CD8-positive, alpha-beta memory T cell (primary cell): ENCODE measurements at regions not wholly inside any gene's neighbourhood (a gene's known extent, or its start where the extent isn't known, plus 50 kb on each side); places are given as distances from the start of the nearest gene placed in this dataset.
"Not testable (repeated sequence)": the region's sequence is repeated elsewhere in the genome, so short reads cannot be mapped to it uniquely, and the experiment has no call there.

Source experiments
- CTCF ChIA-PET: fragments of 350-600 bp; sonication (Branson Sonifier 250); formaldehyde crosslinking; loops from one replicate; lab custom pipeline; 2021; ENCODE audit warnings: antibody characterized with exemption; lab: Charles Lee
- POLR2A ChIA-PET: fragments of 350-600 bp; sonication (Branson Sonifier 250); formaldehyde crosslinking; loops from one replicate; lab custom pipeline; 2021; ENCODE audit warnings: antibody characterized with exemption; lab: Charles Lee
- DNase-seq, 5 donors: peaks; one replicate each; pipeline versions ENCODE4 v3.0.0 to v3.0.0-alpha.2; 2020 to 2022; ENCODE audit warnings: mixed read lengths in 1 of 5
- H3K27ac ChIP-seq: one replicate; pipeline ENCODE4 v1.7.0; 2013; ENCODE audit warnings: low read depth, mild to moderate bottlenecking, low read length, moderate library complexity
- H3K27me3 ChIP-seq: 2 replicates; pipeline ENCODE4 v1.7.0; 2013; ENCODE audit warnings: low read length, mild to moderate bottlenecking; ENCODE audit not compliant: insufficient read depth, poor library complexity, severe bottlenecking
- H3K36me3 ChIP-seq: 2 replicates; pipeline ENCODE4 v1.7.0; 2013; ENCODE audit warnings: mild to moderate bottlenecking, low read length, moderate library complexity; ENCODE audit not compliant: insufficient read depth
- H3K4me1 ChIP-seq: 2 replicates; pipeline ENCODE4 v1.7.0; 2013; ENCODE audit warnings: mild to moderate bottlenecking, low read length, moderate library complexity; ENCODE audit not compliant: insufficient read depth
- H3K4me3 ChIP-seq: 2 replicates; pipeline ENCODE4 v1.7.0; 2013; ENCODE audit warnings: mild to moderate bottlenecking, low read length
- H3K9me3 ChIP-seq: 2 replicates; pipeline ENCODE4 v1.7.0; 2013; ENCODE audit warnings: mild to moderate bottlenecking, low read length
- H3K27ac Mint-ChIP-seq, 8 donors: one replicate each; pipeline ENCODE4 v1.8.0; 2020 to 2021; ENCODE audit warnings: mixed read lengths in 8 of 8, mild to moderate bottlenecking in 6 of 8, inconsistent platforms in 3 of 8, moderate library complexity in 3 of 8
- H3K27me3 Mint-ChIP-seq, 2 donors: one replicate each; pipeline ENCODE4 v1.8.0; 2020 to 2021; ENCODE audit warnings: mixed read lengths in 2 of 2, mild to moderate bottlenecking in 1 of 2, moderate library complexity in 1 of 2
- H3K36me3 Mint-ChIP-seq, 3 donors: one replicate each; pipeline ENCODE4 v1.8.0; 2020 to 2021; ENCODE audit warnings: mixed read lengths in 3 of 3, inconsistent platforms in 1 of 3, mild to moderate bottlenecking in 1 of 3
- H3K4me1 Mint-ChIP-seq, 3 donors: one replicate each; pipeline ENCODE4 v1.8.0; 2020 to 2021; ENCODE audit warnings: mixed read lengths in 3 of 3, inconsistent platforms in 1 of 3, mild to moderate bottlenecking in 1 of 3
- H3K4me3 Mint-ChIP-seq, 7 donors: one replicate each; pipeline ENCODE4 v1.8.0; 2020 to 2021; ENCODE audit warnings: mixed read lengths in 7 of 7, mild to moderate bottlenecking in 6 of 7, moderate library complexity in 4 of 7, inconsistent platforms in 2 of 7
- H3K9me3 Mint-ChIP-seq, 5 donors: one replicate each; pipeline ENCODE4 v1.8.0; 2020 to 2022; ENCODE audit warnings: mixed read lengths in 5 of 5, mild to moderate bottlenecking in 3 of 5, moderate library complexity in 2 of 5, inconsistent platforms in 1 of 5

DNA sequence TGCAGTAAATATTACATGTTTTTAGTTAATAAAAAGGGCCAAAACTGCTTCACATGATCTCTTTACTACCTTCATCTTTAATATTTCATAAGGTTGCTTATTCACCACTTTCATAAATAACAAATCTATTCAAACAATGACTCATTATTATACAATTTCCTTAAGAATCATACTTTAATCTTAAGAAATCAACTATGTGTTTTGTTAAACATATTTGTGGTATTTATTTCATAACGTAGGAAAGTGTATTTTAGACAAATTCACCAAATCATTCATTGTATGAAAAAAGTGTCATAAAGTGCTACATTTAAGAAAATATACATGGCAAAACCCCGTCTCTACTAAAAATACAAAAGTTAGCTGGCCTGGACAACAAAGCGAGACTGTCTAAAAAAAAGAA is 150.5 kb upstream of the RXFP1 start:
- Mint-ChIP-seq H3K36me3 (no peaks in the 10 kb centered on the region), H3K27me3 (peaks cover 0 to 1% of the 10 kb centered on the region in 2 donors), H3K4me1 (no peaks in the 10 kb centered on the region), H3K9me3 (peaks cover 0 to 5% (median 2%) of the 10 kb centered on the region in 5 donors), H3K4me3 (no peak overlapping the region), H3K27ac (no peak overlapping the region)
- POLR2A ChIA-PET, result no interaction called here
- Histone ChIP-seq H3K9me3 (no peaks in the 10 kb centered on the region), H3K4me1 (no peaks in the 10 kb centered on the region), H3K4me3 (no peak overlapping the region), H3K27ac (no peak overlapping the region), H3K36me3 (no peaks in the 10 kb centered on the region), H3K27me3 (no peaks in the 10 kb centered on the region)
- DNase-seq, result no peak
- CTCF ChIA-PET, result no interaction called here

DNA sequence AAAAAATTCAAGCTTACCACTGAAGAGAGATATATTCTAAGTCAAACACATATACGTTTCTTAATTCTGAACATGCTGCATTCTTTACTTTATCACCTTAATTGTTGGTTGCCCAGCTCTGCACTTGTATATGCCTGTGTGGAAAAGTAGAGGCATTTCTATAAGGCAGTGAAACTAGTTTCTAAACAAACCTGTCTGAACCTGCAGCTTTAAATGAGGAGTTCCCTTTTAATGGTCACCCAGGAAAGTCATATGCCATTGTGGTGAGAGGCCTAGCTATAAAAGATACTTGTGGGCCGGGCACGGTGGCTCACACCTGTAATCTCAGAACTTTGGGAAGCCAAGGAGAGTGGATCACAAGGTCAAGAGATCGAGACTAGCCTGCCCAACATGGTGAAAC is 147.4 kb upstream of the RXFP1 start:
- Histone ChIP-seq H3K27me3 (no peaks in the 10 kb centered on the region), H3K27ac (no peak overlapping the region), H3K9me3 (no peaks in the 10 kb centered on the region), H3K4me3 (no peak overlapping the region), H3K36me3 (no peaks in the 10 kb centered on the region), H3K4me1 (no peaks in the 10 kb centered on the region)
- peaks cover 0 to 1% of the 10 kb centered on the region in 2 donors for H3K27me3 Mint-ChIP-seq
- H3K4me3 Mint-ChIP-seq, result no peak overlapping the region
- no peaks in the 10 kb centered on the region for H3K4me1 Mint-ChIP-seq
- ChIA-PET POLR2A (no interaction called here), CTCF (no interaction called here)
- no peak for DNase-seq
- no peak overlapping the region for H3K27ac Mint-ChIP-seq
- no peaks in the 10 kb centered on the region for H3K36me3 Mint-ChIP-seq
- H3K9me3 Mint-ChIP-seq, result peaks cover 0 to 3% (median 1%) of the 10 kb centered on the region in 5 donors

DNA sequence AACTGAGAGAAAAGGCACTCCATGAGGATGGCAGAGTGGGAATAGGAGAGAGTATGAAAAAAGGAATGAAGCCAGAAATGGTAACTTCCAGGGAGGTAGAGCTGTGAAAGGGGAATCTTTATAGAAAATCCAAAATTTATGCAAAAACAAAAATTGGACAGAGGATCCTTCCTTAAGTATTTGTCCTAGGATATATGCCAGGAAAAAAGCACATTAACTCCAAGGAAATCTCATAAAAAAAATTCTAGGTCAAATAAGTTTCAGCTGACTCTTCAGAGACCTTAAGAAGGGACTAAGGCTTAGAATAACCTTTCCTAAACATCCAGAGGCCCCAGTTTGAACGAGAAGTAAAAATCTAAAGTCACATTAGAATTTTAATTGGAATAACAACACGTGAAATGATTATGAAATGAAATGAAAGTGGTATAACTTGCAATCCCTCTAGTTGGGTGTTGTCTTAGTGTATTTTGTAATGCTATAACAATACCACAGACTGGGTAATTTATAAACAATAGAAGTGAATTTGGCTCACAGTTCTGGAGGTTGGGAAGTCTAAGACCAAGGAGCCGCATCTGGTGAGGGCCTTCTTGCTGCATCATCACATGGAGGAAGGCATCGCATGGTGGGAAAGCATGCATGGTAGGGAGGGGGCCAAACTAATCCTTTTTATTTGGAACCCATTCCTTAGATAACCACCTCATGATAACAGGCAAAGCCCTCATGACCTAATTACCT is 145.4 kb upstream of the RXFP1 start:
- Mint-ChIP-seq H3K4me1 (no peaks in the 10 kb centered on the region), H3K4me3 (no peak overlapping the region)

DNA sequence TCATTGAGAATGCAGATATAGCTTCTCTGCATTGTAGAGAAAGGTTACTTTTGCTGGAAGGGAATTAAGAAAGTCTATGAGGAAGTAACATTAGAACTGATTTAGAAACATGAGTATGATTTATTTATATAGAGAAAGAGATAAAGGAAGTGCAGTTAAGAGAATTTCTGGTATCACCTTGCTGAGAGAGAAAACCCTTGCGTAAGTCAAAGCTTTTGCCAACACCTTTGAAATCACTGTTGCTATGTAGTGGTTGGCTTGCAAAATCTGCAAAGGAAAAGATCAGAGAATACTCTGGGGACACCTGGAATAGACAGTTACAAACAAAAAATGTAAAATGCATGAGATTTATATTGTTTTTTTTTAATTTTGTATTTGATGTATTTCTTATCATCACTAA is 137.3 kb upstream of the RXFP1 start:
- POLR2A ChIA-PET, result no interaction called here
- Histone ChIP-seq H3K4me1 (no peaks in the 10 kb centered on the region), H3K4me3 (no peak overlapping the region), H3K27me3 (no peaks in the 10 kb centered on the region), H3K27ac (no peak overlapping the region), H3K9me3 (no peaks in the 10 kb centered on the region), H3K36me3 (no peaks in the 10 kb centered on the region)
- H3K36me3 Mint-ChIP-seq, result no peaks in the 10 kb centered on the region
- H3K27ac Mint-ChIP-seq, result no peak overlapping the region
- DNase-seq, result no peak
- H3K4me3 Mint-ChIP-seq, result no peak overlapping the region
- no peaks in the 10 kb centered on the region for H3K4me1 Mint-ChIP-seq
- H3K9me3 Mint-ChIP-seq, result no peaks in the 10 kb centered on the region
- CTCF ChIA-PET, result no interaction called here
- H3K27me3 Mint-ChIP-seq, result peaks cover 0 to 1% of the 10 kb centered on the region in 2 donors

More for the DNA sequence above, 145.4 kb upstream of the RXFP1 start:
- peaks cover 0 to 3% of the 10 kb centered on the region in 2 donors for H3K27me3 Mint-ChIP-seq
- peaks cover 0 to 3% (median 0%) of the 10 kb centered on the region in 5 donors for H3K9me3 Mint-ChIP-seq
- Histone ChIP-seq H3K27me3 (no peaks in the 10 kb centered on the region), H3K9me3 (no peaks in the 10 kb centered on the region), H3K4me3 (no peak overlapping the region), H3K36me3 (no peaks in the 10 kb centered on the region), H3K27ac (no peak overlapping the region), H3K4me1 (no peaks in the 10 kb centered on the region)
- H3K36me3 Mint-ChIP-seq, result no peaks in the 10 kb centered on the region
- no peak for DNase-seq
- CTCF ChIA-PET, result no interaction called here
- POLR2A ChIA-PET, result no interaction called here
- no peak overlapping the region for H3K27ac Mint-ChIP-seq

DNA sequence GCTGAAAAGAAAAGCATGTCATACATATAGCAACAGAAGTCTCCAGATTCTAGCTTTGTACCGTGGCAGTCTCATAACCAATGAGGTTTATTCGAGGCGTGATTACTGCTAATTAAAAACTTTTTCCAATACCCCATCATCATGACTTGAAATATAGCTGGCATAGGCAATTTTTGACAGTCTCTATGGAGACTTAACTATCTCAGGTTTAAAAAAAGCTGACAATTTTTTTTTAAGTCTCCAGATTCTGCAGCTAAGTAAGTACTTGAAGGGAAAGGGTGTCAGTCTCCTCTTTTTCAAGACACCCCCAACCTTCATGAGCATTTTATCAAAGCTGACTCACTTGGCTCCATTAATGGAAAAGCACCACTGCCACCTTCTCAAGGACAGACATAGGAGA is 126.3 kb upstream of the RXFP1 start:
- ChIA-PET POLR2A (no interaction called here), CTCF (interaction anchor here (1.4 kb wide), 1 partner anchor 11 kb away, joined by 4 read pairs; no protein-coding TSS in a partner anchor)
- Mint-ChIP-seq H3K27ac (no peak overlapping the region), H3K4me1 (no peaks in the 10 kb centered on the region), H3K9me3 (peaks cover 0 to 3% (median 0%) of the 10 kb centered on the region in 5 donors), H3K4me3 (no peak overlapping the region), H3K36me3 (no peaks in the 10 kb centered on the region), H3K27me3 (no peaks in the 10 kb centered on the region)
- Histone ChIP-seq H3K4me3 (no peak overlapping the region), H3K9me3 (no peaks in the 10 kb centered on the region), H3K36me3 (no peaks in the 10 kb centered on the region), H3K27ac (no peak overlapping the region), H3K27me3 (no peaks in the 10 kb centered on the region), H3K4me1 (no peaks in the 10 kb centered on the region)
- DNase-seq, result no peak

DNA sequence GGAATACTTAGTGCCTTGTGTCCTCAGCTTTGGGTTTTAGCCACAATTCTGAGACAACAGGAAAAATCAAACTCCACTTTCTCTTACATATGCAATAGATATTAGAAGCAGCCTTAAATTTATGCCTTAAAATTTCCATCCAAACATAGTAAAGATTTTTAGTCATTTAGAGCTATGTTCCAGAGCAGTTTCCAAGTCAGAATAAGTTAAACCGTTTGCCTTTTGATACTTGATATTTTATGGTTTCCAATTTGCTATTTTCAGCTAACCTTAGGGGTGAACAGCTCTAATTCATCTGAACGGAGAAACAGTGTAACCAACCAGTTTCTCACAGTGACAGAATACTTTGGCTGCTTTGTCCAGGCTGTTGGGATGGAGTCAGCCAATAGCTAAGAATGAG is 125.8 kb upstream of the RXFP1 start:
- ChIA-PET CTCF (interaction anchor here (1.4 kb wide), 1 partner anchor 10 kb away, joined by 4 read pairs; no protein-coding TSS in a partner anchor), POLR2A (no interaction called here)
- H3K4me3 ChIP-seq, result no peak overlapping the region
- no peaks in the 10 kb centered on the region for H3K27me3 Mint-ChIP-seq
- no peak overlapping the region for H3K27ac ChIP-seq
- no peaks in the 10 kb centered on the region for H3K36me3 Mint-ChIP-seq
- no peak overlapping the region for H3K27ac Mint-ChIP-seq
- no peak for DNase-seq
- H3K4me3 Mint-ChIP-seq, result no peak overlapping the region
- H3K36me3 ChIP-seq, result no peaks in the 10 kb centered on the region
- peaks cover 0 to 3% (median 0%) of the 10 kb centered on the region in 5 donors for H3K9me3 Mint-ChIP-seq
- no peaks in the 10 kb centered on the region for H3K9me3 ChIP-seq
- H3K4me1 Mint-ChIP-seq, result no peaks in the 10 kb centered on the region
- no peaks in the 10 kb centered on the region for H3K4me1 ChIP-seq
- no peaks in the 10 kb centered on the region for H3K27me3 ChIP-seq

DNA sequence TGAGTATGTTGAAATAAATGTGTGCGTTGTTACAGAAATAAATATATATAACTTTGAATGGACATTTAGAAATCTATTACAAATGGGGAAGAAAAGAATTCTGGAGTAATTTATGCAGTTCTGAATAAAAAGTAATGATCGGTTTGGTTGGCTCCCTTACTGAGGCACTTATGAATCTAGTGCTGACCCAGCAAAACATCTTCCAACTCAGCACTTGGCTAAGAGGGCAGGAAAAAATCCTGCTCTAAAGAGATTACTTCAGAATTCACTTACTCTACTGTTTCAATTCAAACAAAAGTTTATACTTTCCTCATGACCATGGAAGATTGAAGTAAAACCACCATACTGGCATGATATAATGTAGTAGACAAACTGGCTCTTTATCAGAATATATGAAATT is 123.9 kb upstream of the RXFP1 start:
- Mint-ChIP-seq H3K9me3 (peaks cover 0 to 3% (median 0%) of the 10 kb centered on the region in 5 donors), H3K27me3 (no peaks in the 10 kb centered on the region), H3K36me3 (no peaks in the 10 kb centered on the region), H3K27ac (no peak overlapping the region), H3K4me1 (no peaks in the 10 kb centered on the region), H3K4me3 (no peak overlapping the region)
- ChIA-PET POLR2A (no interaction called here), CTCF (no interaction called here)
- no peak for DNase-seq
- H3K9me3 ChIP-seq, result no peaks in the 10 kb centered on the region
- H3K4me3 ChIP-seq, result no peak overlapping the region
- H3K27ac ChIP-seq, result no peak overlapping the region
- H3K27me3 ChIP-seq, result no peaks in the 10 kb centered on the region
- no peaks in the 10 kb centered on the region for H3K4me1 ChIP-seq
- H3K36me3 ChIP-seq, result no peaks in the 10 kb centered on the region

DNA sequence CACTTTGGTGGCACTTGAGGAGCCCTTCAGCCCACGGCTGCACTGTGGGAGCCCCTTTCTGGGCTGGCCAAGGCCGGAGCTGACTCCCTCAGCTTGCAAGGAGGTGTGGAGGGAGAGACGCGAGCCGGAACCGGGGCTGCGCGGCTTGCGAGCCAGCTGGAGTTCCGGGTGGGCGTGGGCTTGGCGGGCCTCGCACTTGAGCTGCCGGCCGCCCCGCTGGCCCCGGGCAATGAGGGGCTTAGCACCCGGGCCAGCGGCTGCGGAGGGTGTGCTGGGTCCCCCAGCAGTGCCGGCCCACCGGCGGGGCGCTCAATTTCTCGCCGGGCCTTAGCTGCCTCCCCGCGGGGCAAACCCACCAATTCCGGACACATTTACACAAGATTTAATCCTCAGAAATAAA is 113.7 kb upstream of the RXFP1 start:
- H3K4me3 Mint-ChIP-seq, H3K4me1 ChIP-seq, DNase-seq, H3K27me3 ChIP-seq, H3K4me1 Mint-ChIP-seq, H3K27ac Mint-ChIP-seq, CTCF ChIA-PET, H3K36me3 ChIP-seq, H3K4me3 ChIP-seq, H3K27me3 Mint-ChIP-seq, H3K9me3 ChIP-seq, H3K27ac ChIP-seq, H3K36me3 Mint-ChIP-seq, H3K9me3 Mint-ChIP-seq, POLR2A ChIA-PET: not testable (repeated sequence)
